HPDE6-E6E7 (cell line): ENCODE measurements at regions not wholly inside any gene's neighbourhood (a gene's known extent, or its start where the extent isn't known, plus 50 kb on each side); places are given as distances from the start of the nearest gene placed in this dataset.

Source experiments
- DNase-seq: peaks from one replicate; pipeline ENCODE4 v3.0.0; 2011; ENCODE audit warnings: missing footprints; ENCODE audit errors: extremely low spot score

- no peak for DNase-seq
Measured at GRCh38 chr13:29926098-29926476, 75.7 kb upstream of the UBL3 start.

GRCh38 chr13:29925457-29926097 lies 75.2 kb upstream of the UBL3 start:
- DNase-seq = peak; percentile 10

- no peak for DNase-seq
Measured at GRCh38 chr13:29924482-29925350, 74.3 kb upstream of the UBL3 start.

- DNase-seq = peak; percentile 45
Measured at GRCh38 chr13:29923554-29924481, 73.4 kb upstream of the UBL3 start.

- no peak for DNase-seq
Measured at GRCh38 chr13:29922896-29923295, 72.5 kb upstream of the UBL3 start.

GRCh38 chr13:29922281-29922821 lies 71.9 kb upstream of the UBL3 start:
- DNase-seq = no peak

- no peak for DNase-seq
Measured at GRCh38 chr13:29921542-29921941, 71.1 kb upstream of the UBL3 start.

GRCh38 chr13:29920025-29920643 lies 69.7 kb upstream of the UBL3 start:
- DNase-seq = no peak

GRCh38 chr13:29918845-29919244 lies 68.4 kb upstream of the UBL3 start:
- peak; percentile 39 for DNase-seq

- DNase-seq = no peak
Measured at GRCh38 chr13:29917650-29918049, 67.2 kb upstream of the UBL3 start.

GRCh38 chr13:29914581-29914980 lies 64.2 kb upstream of the UBL3 start:
- DNase-seq = no peak

- no peak for DNase-seq
Measured at GRCh38 chr13:29911781-29912418, 61.5 kb upstream of the UBL3 start.

- DNase-seq = peak; percentile 9
Measured at GRCh38 chr13:29909975-29910674, 59.7 kb upstream of the UBL3 start.

- no peak for DNase-seq
Measured at GRCh38 chr13:29909081-29909730, 58.8 kb upstream of the UBL3 start.

GRCh38 chr13:29908416-29909080 lies 58.1 kb upstream of the UBL3 start:
- no peak for DNase-seq

- no peak for DNase-seq
Measured at GRCh38 chr13:29907670-29908069, 57.3 kb upstream of the UBL3 start.

GRCh38 chr13:29906432-29907011 lies 56.1 kb upstream of the UBL3 start:
- DNase-seq = no peak

- peak; percentile 10 for DNase-seq
Measured at GRCh38 chr13:29905845-29906244, 55.4 kb upstream of the UBL3 start.

- DNase-seq = no peak
Measured at GRCh38 chr13:29903996-29904395, 53.6 kb upstream of the UBL3 start.
